ENCODE measurements at regions not wholly inside any gene's neighbourhood (a gene's known extent, or its start where the extent isn't known, plus 50 kb on each side); places are given as distances from the start of the nearest gene placed in this dataset.
A peak's percentile ranks its signal among the peaks of the same experiment; 100 is the strongest.

DNA sequence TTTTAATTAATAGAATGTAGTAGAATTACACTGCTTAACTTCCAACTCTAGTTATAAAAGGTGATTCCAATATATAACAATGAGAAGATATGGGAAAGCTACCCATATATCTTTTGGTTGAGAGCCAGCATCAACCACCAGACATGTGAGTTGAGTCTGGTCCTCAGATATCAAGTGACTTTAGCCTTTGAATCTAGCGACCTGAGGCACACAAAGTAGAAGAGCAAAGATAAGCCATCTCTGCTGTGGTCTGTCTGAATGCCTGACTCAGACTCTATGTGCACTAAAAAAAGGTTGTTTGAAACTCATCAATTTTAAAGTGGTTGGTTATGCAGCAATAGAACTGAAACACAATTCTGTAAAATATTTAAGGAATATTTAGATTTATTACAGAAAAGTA is 492.5 kb upstream of the SOX9 start:
- ATAC-seq (ENCODE audit: low read depth): no peak
- dilution Hi-C loops (cut with HindIII; ENCODE audit: low sequenced_read_pairs, unreplicated experiment): no loop called here
- no CpG with 5 or more reads among the region's 1 CpG for WGBS, 2 experiments (ENCODE audit: extremely low coverage in 2 of 2, insufficient read length in 1 of 2)

More for the DNA sequence above, 492.5 kb upstream of the SOX9 start:
- H3K4me1 ChIP-seq (ENCODE audit: control insufficient read depth, insufficient read depth, low read length): peaks cover 8% of the 10 kb centered on the region
- no peak overlapping the region for H3K9ac ChIP-seq (ENCODE audit: low read depth, low read length)
- in situ Hi-C loops (cut with MboI; ENCODE audit: low sequenced_read_pairs) (loop anchor here (25.0 kb wide), 1 partner anchor 909 kb away; no protein-coding TSS in a partner anchor), intact Hi-C loops (cut with micrococcal nuclease) (no loop called here)
- H3K27ac ChIP-seq (ENCODE audit: insufficient read depth, low read length): no peak overlapping the region
- H2AFZ ChIP-seq (replicated peaks; ENCODE audit: low read length, poor library complexity): no peak overlapping the region
- no peaks in the 10 kb centered on the region; the same call in none of the 2 replicates for H3K9me1 ChIP-seq (ENCODE audit: insufficient read depth, low read length)
- TF ChIP-seq NFE2L2 (IDR thresholded peaks at IDR 0.05; ENCODE audit: low read depth, low read length) (no peak), MAZ (IDR thresholded peaks at IDR 0.05; ENCODE audit: borderline replicate concordance, low read depth, low read length) (no peak), MAFK (IDR thresholded peaks at IDR 0.05; ENCODE audit: low read depth, low read length) (no peak), CHD1 (IDR thresholded peaks at IDR 0.05; ENCODE audit: low read depth, low read length) (no peak), SMC3 (IDR thresholded peaks at IDR 0.05; ENCODE audit: low read depth, low read length) (no peak), BHLHE40 (IDR thresholded peaks at IDR 0.05; ENCODE audit: low read depth, low read length) (no peak), POLR2A (IDR thresholded peaks at IDR 0.05; ENCODE audit: low read depth, low read length) (no peak), CEBPB (IDR thresholded peaks at IDR 0.05; ENCODE audit: low read depth, low read length) (no peak), FOS (IDR thresholded peaks at IDR 0.05; ENCODE audit: low read depth, low read length) (no peak), RCOR1 (IDR thresholded peaks at IDR 0.05; ENCODE audit: insufficient replicate concordance, low read length) (no peak), RAD21 (IDR thresholded peaks at IDR 0.05; ENCODE audit: low read length) (no peak)
- TF ChIP-seq, protein P1, sequence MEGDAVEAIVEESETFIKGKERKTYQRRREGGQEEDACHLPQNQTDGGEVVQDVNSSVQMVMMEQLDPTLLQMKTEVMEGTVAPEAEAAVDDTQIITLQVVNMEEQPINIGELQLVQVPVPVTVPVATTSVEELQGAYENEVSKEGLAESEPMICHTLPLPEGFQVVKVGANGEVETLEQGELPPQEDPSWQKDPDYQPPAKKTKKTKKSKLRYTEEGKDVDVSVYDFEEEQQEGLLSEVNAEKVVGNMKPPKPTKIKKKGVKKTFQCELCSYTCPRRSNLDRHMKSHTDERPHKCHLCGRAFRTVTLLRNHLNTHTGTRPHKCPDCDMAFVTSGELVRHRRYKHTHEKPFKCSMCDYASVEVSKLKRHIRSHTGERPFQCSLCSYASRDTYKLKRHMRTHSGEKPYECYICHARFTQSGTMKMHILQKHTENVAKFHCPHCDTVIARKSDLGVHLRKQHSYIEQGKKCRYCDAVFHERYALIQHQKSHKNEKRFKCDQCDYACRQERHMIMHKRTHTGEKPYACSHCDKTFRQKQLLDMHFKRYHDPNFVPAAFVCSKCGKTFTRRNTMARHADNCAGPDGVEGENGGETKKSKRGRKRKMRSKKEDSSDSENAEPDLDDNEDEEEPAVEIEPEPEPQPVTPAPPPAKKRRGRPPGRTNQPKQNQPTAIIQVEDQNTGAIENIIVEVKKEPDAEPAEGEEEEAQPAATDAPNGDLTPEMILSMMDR (conservative IDR thresholded peaks at IDR 0.05; ENCODE audit: low read depth, low read length): no peak
- TF ChIP-seq, protein P2, sequence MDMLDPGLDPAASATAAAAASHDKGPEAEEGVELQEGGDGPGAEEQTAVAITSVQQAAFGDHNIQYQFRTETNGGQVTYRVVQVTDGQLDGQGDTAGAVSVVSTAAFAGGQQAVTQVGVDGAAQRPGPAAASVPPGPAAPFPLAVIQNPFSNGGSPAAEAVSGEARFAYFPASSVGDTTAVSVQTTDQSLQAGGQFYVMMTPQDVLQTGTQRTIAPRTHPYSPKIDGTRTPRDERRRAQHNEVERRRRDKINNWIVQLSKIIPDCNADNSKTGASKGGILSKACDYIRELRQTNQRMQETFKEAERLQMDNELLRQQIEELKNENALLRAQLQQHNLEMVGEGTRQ (IDR thresholded peaks at IDR 0.05; ENCODE audit: low read depth, low read length): no peak
- TF ChIP-seq, protein P3, sequence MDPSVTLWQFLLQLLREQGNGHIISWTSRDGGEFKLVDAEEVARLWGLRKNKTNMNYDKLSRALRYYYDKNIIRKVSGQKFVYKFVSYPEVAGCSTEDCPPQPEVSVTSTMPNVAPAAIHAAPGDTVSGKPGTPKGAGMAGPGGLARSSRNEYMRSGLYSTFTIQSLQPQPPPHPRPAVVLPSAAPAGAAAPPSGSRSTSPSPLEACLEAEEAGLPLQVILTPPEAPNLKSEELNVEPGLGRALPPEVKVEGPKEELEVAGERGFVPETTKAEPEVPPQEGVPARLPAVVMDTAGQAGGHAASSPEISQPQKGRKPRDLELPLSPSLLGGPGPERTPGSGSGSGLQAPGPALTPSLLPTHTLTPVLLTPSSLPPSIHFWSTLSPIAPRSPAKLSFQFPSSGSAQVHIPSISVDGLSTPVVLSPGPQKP (IDR thresholded peaks at IDR 0.05; ENCODE audit: borderline replicate concordance, low read depth, low read length): no peak
- no peaks in the 10 kb centered on the region for H3K79me1 ChIP-seq (ENCODE audit: low read depth in 1 of 2, low read length in 2 of 2)
- no peak for DNase-seq
- no peaks in the 10 kb centered on the region for H3K27me3 ChIP-seq (ENCODE audit: control insufficient read depth, insufficient read depth, low read length)
- ChIA-PET CTCF (no interaction called here), POLR2A (ENCODE audit: unreplicated experiment) (no interaction called here)
- no peak overlapping the region for H2BK20ac ChIP-seq (ENCODE audit: low read depth, low read length)
- BruUV-seq (replicated peaks): no TSS peak
- no peak overlapping the region for H3K4ac ChIP-seq (ENCODE audit: low read depth, low read length)
- no peak overlapping the region for H4K8ac ChIP-seq (ENCODE audit: low read depth in 2 of 2, low read length in 2 of 2)
- H4K5ac ChIP-seq (ENCODE audit: low read depth, low read length): no peak overlapping the region
- H4K20me1 ChIP-seq (ENCODE audit: insufficient read depth, low read length): no peaks in the 10 kb centered on the region
- H2BK5ac ChIP-seq (ENCODE audit: low read depth, low read length, poor library complexity, severe bottlenecking): no peak overlapping the region
- no peak overlapping the region for H3K56ac ChIP-seq (ENCODE audit: extremely low read depth, insufficient read depth, low read length)
- no peak overlapping the region for H2AK5ac ChIP-seq (ENCODE audit: low read depth, low read length)
- H3K18ac ChIP-seq (ENCODE audit: low read depth, low read length): no peak overlapping the region; the same call in 1 of the 2 replicates
- 0 out of 2 replicates have a peak overlapping the region, but pooled peaks have one; percentile 48 for H3K14ac ChIP-seq (replicated peaks; ENCODE audit: low read depth, low read length)
- no peak overlapping the region for H2AK9ac ChIP-seq (replicated peaks; ENCODE audit: low read depth, low read length, poor library complexity)
- H2BK120ac ChIP-seq (ENCODE audit: low read depth, low read length): no peak overlapping the region
- H3K9me3 ChIP-seq (ENCODE audit: control insufficient read depth, insufficient read depth, low read length): no peaks in the 10 kb centered on the region
- no peak overlapping the region for H3K23ac ChIP-seq (ENCODE audit: low read depth, low read length)
- H3K4me2 ChIP-seq (ENCODE audit: low read depth, low read length): no peak overlapping the region
- no peak overlapping the region for H3K4me3 ChIP-seq (ENCODE audit: insufficient read depth, low read depth, low read length)
- H4K91ac ChIP-seq (ENCODE audit: insufficient read depth, low read depth, low read length): no peak overlapping the region
- H3K36me3 ChIP-seq (ENCODE audit: control insufficient read depth, insufficient read depth, low read length): no peaks in the 10 kb centered on the region
- H2BK15ac ChIP-seq (ENCODE audit: low read depth, low read length): no peak overlapping the region

All from IMR-90 (cell line).